EH (cell line): ENCODE measurements at regions not wholly inside any gene's neighbourhood (a gene's known extent, or its start where the extent isn't known, plus 50 kb on each side); places are given as distances from the start of the nearest gene placed in this dataset.

Experiments used
- DNase-seq: peaks from one replicate; pipeline ENCODE4 v3.0.0-alpha.2; 2015; ENCODE audit warnings: low read depth

DNA sequence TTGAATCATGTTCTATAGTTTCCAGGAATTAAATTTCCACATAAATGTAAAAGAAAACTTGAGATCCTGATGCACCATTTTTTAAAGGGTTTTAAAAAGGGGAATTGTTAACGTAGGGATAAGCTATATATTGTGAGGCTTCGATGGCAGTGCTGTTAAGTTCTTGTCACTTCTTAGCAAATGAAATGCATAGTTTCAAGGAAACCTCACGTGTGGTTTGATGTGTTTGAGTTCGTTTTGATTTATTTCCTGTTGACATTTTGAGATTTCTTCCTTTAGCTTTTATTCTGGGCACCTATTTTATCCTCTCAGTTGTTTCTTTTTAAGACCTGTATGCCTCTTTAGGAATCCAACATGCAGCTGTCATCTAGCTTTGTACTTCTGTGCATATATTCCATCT, 301.0 kb downstream of the DOCK8 start:
- DNase-seq, result no peak

DNA sequence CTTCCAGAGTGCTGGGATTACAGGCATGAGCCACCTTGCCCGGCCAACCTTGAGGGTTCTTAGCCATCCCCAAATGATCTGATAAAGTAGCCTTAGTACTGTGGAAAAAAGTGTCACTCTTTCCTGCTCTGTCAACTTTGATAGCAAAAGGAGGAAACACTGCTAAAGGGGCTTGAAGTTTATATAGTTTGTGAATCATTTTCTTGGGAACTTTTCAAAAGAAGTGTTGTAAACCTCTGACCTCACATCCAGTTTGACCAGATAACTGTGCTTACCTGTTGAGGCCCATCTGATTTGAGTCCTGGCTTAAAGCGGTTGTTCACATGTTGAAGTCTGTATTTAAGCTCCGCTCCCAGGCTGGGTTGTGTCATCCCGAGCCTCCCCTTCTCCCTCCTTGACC, 303.3 kb downstream of the DOCK8 start:
- no peak for DNase-seq

DNA sequence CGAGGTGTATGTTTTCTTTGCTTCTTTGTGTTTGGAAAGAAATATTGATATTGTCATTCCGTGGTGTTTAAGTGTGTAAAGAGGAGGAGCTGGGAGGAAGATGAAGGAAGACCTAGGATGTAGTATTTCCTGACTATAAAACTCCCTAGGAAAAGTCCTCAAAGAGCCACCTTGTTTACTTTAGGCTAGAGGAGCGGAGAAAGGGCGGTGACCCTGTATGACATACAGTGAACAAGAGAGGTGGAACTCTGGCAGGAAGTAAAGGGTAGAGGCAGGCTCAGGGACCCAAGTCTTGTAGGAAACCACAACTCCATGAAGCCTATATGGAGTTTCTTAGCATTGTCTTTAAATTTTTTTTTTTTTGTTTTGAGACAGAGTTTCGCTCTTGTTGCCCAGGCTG, 303.9 kb downstream of the DOCK8 start:
- no peak for DNase-seq

DNA sequence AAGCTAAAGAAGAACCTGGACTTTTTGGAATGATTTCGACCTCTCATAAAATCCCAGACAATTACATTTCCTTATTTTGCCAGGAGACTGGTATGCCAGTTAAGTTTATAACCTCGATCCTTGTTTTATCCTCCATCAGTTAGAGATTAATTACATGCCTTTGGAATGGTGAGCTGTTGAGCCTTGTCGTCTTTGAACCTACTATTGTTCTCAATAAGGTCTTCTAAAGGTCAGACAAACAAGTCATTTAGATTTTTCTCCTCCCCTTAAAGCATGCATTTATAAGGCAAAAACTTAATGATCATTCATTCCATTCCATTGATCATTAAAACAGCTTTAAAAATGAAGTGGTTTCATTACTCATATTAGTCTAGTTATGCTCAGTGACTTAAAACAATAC, 304.9 kb downstream of the DOCK8 start:
- no peak for DNase-seq

DNA sequence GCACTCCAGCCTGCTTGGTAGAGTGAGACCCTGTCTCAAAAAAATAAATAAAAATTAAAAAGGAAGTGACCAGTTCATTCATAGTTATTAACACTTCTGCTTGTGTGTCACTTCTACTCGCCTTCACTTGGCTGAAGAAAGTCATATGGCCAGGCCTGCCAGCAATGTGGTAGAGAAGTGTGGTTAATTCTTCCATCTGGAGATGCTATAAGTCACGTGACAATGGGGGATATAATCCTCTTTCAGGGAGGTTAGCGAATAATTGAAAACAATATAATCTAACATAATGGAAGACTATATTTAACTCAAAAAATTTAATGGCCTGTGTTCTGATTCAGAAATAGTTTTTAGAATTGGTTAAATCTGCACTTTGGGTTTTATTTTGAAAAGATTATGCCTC, 305.6 kb downstream of the DOCK8 start:
- DNase-seq, result no peak

DNA sequence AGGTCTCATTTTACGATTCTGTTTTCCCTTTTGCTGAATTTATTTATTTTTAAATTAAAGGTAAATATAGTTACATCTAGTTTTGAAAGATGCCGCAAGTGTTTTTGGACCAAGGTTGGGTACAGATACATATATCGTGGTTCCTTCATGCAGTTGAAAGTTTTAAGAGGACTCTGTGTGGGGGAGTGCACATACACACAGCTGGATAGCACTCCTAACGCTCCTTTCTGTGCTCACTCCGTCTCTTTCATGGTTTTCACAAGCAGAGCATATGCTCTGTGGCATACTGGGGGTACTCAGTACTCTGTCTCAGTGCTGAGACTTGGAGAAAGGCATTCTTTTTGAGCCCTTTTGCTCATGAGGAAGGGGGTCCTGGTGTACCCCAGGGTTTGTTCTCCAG, 307.5 kb downstream of the DOCK8 start:
- no peak for DNase-seq

GRCh38 chr9:522658-523057, 308.0 kb downstream of the DOCK8 start:
- DNase-seq, result no peak

DNA sequence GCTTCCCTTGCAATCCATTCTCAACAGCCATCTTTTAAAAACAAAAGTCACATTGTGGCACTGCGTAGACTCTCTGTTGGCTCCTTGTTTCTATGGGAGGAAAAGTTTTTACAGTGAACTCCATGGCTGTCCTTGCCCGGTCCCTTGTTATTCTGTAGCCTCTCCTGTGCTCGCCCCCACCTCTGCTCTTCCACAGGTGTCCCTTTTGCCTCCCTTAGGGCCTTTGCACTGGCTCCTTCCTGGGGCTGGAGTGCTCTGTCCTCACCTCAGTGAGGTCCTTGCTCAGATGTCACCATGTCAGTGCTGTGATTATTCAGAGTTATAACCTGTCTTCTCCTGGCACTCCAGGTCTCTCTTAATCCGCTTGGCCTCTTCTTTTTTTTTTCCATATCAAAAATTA, 308.8 kb downstream of the DOCK8 start:
- DNase-seq, result no peak

DNA sequence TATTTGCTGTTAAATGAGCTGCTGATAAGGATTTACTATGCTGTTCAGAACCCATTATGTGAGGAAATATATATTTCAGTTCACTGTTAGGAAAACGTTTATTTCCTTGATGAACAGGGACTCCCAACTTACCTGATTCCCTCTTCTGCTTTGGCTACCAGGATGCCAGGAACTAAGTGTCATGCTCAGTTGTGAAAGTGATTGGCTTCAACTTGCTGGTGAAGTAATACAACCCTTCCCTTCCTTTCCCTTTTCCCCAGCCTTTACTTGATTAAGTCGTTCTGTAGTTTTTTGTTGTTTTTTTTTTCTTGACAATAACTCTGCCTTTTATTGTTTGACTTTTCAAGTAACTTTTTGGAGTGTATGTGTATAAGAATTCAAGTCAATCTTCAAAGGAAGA, 309.3 kb downstream of the DOCK8 start:
- DNase-seq, result no peak

GRCh38 chr9:526904-527591, 312.4 kb downstream of the DOCK8 start:
- no peak for DNase-seq

DNA sequence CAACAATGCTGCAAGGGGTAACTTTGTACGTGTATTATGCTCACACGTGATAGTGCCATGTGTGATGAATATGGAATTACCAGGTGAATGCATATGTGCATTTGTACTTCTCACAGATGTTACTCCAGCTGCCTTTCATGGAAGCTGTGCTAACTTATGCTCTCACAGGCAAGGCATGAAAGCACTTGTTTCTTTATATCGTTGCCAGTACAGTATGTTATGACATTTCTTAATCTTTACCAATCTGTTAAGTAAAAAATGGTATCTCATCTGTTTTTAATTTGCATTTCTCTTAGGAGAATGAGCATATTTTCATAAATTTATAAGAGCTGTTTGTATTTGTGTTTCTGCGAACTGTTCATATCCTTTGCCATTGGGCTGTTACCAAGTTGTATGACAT, 311.8 kb upstream of the DMRT1 start:
- DNase-seq, result no peak

DNA sequence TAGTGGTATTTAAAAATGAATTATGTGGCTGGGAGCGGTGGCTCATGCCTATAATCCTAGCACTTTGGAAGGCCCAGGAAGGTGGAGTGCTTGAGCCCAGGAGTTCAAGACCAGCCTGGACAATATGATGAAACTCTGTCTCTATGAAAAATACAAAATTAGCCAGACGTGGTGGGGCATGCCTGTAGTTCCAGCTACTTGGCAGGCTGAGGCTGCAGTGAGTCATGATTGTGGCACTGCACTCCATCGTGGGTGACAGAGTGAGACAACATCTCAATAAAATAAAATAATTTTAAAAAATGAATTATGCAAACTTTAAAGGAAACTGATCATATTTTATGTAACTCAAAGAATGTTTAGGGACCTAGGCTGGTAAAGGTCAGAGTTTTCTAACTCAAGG, 310.8 kb upstream of the DMRT1 start:
- DNase-seq, result peak; percentile 20

DNA sequence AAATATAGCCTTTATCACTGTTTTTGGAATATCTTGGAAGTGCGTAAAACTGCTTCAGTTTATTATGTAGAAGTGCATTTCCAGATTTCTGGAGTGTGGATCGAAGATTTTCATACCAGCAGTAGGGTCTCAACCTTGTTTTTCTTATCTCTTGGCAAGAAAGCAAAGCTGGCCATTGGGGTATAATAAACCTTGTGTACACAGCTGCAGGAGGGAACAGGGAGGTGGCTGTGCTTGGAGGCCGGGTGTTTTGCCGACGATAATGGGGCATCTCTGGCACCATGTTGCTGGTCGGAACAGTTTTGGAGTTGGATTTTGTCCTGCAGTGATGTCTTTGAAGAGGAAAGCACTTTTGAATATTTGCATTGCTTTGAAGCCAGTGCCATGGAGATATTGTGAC, 308.8 kb upstream of the DMRT1 start:
- no peak for DNase-seq

DNA sequence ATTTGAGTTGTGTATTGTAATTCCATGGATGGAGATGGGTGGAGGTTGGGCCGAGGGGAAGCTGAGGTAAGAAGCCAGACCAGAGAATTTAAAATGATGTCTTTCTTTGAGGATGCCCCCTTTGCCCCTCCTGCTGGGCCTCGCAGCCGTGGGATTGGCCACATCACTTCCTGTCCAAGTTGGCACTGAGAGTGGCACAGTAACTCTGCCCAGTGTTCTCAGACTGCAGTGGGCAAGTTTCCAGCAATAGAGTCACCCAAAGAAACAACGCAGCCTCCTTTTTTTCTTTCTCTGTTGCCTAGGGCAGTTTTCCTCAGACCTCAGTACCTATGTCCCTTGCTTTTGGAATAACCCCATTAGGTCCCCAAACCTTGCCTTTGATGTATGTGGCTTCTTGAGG, 306.6 kb upstream of the DMRT1 start:
- DNase-seq, result no peak

GRCh38 chr9:535356-535755, 306.1 kb upstream of the DMRT1 start:
- DNase-seq, result no peak

DNA sequence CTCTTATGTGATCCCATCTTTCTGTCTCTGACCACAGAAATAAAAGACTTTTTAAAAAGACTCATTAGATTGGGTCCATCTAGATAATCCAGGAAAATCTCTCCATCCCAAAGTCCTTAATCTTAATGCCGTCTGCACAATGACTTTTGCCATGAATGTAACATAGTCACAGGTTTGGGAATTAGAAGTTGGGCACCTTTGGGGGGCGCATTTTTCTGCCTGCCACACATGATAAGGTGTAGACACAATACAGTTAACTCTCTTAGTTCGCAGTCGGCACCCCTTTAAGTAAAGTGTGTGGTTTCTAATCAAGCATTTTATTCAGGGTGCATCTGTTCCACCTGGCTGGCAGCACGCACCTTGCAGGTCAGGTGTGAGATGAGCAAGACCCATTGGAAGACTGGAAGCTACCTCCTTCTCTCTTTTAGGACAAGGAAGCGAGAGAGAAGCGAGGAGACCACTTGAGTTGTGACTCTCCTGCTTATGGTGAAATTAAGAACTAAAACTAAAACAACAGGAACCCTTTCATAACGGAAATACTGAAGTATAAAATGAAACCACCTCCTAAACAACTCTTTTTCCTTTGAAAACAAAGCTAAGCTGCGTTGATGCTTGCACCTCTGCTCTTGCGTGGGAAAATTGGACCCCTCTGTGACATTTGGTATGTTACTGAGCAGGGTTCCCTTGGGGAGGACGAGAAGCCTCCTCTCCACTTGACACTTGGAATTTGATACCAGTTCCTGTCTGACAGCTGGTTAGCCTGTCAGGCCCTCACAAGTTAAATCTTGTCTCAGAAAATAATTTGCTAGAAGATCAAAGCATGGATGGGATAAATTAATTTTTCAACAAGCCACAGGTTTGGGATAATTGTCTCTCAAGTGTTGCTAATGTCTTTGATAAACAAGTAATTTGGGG, 304.6 kb upstream of the DMRT1 start:
- DNase-seq, result no peak

DNA sequence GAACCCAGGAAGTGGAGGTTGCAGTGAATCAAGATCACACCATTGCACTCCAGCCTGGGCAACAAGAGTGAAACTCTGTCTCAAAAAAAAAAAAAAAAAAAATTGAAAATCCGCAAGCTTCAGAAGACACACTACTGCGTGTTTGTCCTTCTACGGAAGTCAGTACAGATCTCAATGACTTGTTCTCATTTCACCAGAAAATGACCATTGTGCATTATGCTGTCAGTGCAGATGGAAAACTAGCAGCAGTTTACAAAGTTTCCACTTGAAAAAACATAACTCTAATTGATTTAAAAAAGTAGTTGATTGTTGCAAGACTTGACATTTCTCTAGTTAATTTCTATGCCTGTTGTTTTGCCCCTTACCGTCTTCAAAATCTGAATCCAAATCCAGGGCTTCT, 298.0 kb upstream of the DMRT1 start:
- no peak for DNase-seq

DNA sequence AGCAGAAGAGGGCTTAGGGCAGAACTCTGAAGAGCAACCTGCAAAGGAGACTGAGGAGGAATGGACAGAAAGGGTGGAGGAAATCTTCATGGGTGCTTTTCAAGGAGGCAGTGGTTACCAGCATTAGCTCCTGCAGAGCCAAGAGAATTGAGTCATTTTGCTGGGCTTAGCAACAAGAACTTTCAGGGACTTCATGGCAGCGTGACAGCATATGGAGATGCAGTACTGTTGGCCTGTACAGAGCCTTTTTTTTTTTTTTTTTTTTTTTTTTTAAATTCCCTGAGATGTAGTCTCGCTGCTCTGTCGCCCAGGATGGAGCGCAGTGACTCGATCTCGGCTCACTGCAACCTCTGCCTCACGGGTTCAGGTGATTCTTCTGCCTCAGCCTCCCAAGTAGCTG, 296.0 kb upstream of the DMRT1 start:
- DNase-seq, result no peak

DNA sequence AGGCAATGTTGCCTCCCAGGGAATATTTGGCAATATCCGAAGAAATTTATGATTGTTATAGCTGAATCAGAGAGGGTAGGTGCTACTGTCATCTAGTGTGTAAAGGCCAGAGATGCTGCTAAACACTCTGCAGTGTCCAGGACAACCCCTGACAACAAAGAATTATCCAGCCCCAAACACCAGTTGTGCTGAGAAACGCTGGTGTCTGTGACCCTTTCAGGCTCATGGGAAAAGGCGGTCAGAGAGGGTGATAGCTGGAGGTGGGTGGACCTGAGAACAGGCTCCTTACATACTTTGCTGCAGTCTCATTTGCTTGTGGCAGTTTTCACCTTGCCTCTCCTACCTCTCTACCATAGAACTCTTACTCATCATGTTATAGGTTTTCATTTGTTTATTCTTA, 295.3 kb upstream of the DMRT1 start:
- DNase-seq, result no peak

GRCh38 chr9:546797-547223, 294.7 kb upstream of the DMRT1 start:
- peak; percentile 6 for DNase-seq

GRCh38 chr9:547314-547713, 294.2 kb upstream of the DMRT1 start:
- no peak for DNase-seq

- DNase-seq, result no peak
These were observed 292.0 kb upstream of the DMRT1 start for GRCh38 chr9:549455-549997.

DNA sequence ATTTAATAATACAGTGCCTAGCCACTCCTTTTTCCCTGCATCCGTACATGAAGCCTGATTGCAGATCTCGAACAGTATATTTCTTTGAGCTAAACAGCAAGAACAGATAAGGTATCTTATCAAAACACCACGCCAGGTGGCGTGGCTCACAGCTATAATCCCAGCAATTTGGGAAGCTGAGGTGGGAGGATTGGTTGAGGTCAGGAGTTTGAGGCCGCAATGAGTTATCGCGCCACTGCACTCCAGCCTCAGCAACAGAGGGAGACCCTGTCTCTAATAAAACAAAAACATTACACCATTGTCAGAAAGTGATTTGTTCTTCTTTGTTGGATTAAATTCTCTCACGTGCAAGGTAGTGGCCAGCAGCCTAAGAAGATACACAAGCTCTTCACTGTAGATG, 291.2 kb upstream of the DMRT1 start:
- no peak for DNase-seq
